Large intestine (tissue), 3 donors: ENCODE measurements at regions not wholly inside any gene's neighbourhood (a gene's known extent, or its start where the extent isn't known, plus 50 kb on each side); places are given as distances from the start of the nearest gene placed in this dataset.

ENCODE experiments used
- DNase-seq, 2 donors: peaks; one replicate each; pipeline versions ENCODE4 v3.0.0 to v3.0.0-alpha.2; 2013
- H3K27ac ChIP-seq: one replicate; pipeline ENCODE4 v1.5.1; 2013; ENCODE audit warnings: low read length
- H3K27me3 ChIP-seq: 2 replicates; pipeline ENCODE4 v1.6.1; 2013; ENCODE audit warnings: low read length; ENCODE audit not compliant: control insufficient read depth, insufficient read depth
- H3K36me3 ChIP-seq: 2 replicates; pipeline ENCODE4 v1.6.1; 2013; ENCODE audit warnings: low read length; ENCODE audit not compliant: control insufficient read depth, insufficient read depth
- H3K4me1 ChIP-seq: one replicate; pipeline ENCODE4 v1.6.1; 2013; ENCODE audit warnings: low read length; ENCODE audit not compliant: control insufficient read depth, insufficient read depth
- H3K4me3 ChIP-seq: one replicate; pipeline ENCODE4 v1.5.1; 2013; ENCODE audit warnings: low read length
- H3K9me3 ChIP-seq: one replicate; pipeline ENCODE4 v1.6.1; 2013; ENCODE audit warnings: mild to moderate bottlenecking, low read depth, low read length, moderate library complexity; ENCODE audit not compliant: control insufficient read depth
- WGBS: methylation state at CpG from one replicate; pipeline ENCODE4 v1.1.5; 2013; ENCODE audit warnings: low lambda C conversion rate; ENCODE audit not compliant: insufficient coverage; 5-methylcytosine and 5-hydroxymethylcytosine counted together

- no peak for DNase-seq
- no peaks in the 10 kb centered on the region for H3K27me3 ChIP-seq
- no CpG with 5 or more reads among the region's 9 CpGs for WGBS
- no peak overlapping the region for H3K4me3 ChIP-seq
- no peaks in the 10 kb centered on the region for H3K9me3 ChIP-seq
- H3K36me3 ChIP-seq, result no peaks in the 10 kb centered on the region
- H3K4me1 ChIP-seq, result no peaks in the 10 kb centered on the region
- no peak overlapping the region for H3K27ac ChIP-seq
These were observed 179.8 kb downstream of the SNX10 start for GRCh38 chr7:26471306-26472075.

DNA sequence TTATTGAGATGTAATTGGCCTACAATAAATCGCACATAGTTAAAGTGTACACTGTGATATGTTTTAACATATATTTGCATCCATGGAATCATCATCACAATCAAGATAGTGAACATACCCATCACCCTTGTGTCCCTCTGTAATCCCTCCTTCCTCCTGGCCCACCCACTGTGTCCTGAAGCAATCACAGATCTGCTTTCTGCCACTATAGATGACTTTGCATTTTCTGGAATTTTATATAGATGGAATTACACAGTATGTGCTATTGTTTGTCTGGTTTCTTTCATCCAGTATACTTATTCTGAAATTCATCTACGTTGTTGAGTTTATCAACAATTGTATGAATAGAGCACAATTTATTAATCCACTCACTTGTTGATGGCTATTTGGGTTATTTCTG, 181.3 kb downstream of the SNX10 start:
- Histone ChIP-seq H3K4me3 (no peak overlapping the region), H3K27me3 (no peaks in the 10 kb centered on the region), H3K27ac (no peak overlapping the region), H3K36me3 (no peaks in the 10 kb centered on the region), H3K9me3 (no peaks in the 10 kb centered on the region), H3K4me1 (no peaks in the 10 kb centered on the region)
- WGBS, result no CpG with 5 or more reads among the region's 2 CpGs
- no peak for DNase-seq

- H3K27me3 ChIP-seq, result no peaks in the 10 kb centered on the region
- WGBS, result no CpG with 5 or more reads among the region's 1 CpG
- no peaks in the 10 kb centered on the region for H3K4me1 ChIP-seq
- no peak overlapping the region for H3K27ac ChIP-seq
- H3K36me3 ChIP-seq, result no peaks in the 10 kb centered on the region
- no peak overlapping the region for H3K4me3 ChIP-seq
- no peaks in the 10 kb centered on the region for H3K9me3 ChIP-seq
- DNase-seq, result no peak
These were observed 184.6 kb downstream of the SNX10 start for GRCh38 chr7:26476271-26476670.

DNA sequence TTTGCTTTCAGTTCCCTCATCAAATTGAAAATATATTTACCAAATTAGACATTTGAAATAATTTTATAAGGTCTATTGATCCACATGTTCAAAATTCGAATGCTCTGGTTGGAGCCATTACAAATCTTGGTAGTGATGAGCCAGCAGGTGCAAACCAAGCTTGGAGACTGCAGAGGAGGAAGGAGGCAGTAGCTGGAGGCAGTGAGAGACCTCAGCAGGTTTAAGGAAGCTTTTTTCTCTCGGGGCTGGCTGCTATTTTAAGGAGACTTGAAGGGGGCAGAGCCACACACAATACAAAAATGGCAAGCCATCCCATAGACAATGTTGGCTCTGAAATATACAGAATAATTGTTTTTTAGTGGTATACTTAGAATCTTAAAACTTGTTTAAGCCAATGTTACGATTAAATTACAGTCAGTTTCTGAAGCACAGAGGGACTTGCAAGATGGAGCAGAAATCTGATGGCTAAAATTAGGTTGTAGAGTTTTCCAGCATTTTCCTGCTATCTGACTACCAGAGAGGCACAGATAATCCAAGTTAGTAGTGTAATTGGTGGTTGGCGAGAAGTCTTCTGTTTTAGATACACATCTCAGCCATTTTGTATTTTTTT, 185.8 kb downstream of the SNX10 start:
- Histone ChIP-seq H3K36me3 (no peaks in the 10 kb centered on the region), H3K4me1 (no peaks in the 10 kb centered on the region), H3K9me3 (no peaks in the 10 kb centered on the region), H3K27ac (no peak overlapping the region), H3K4me3 (no peak overlapping the region), H3K27me3 (no peaks in the 10 kb centered on the region)
- WGBS, result 100% methylated on average over 2 of the region's 4 CpGs
- DNase-seq, result no peak

- no peaks in the 10 kb centered on the region for H3K36me3 ChIP-seq
- H3K27ac ChIP-seq, result no peak overlapping the region
- H3K9me3 ChIP-seq, result no peaks in the 10 kb centered on the region
- DNase-seq, result no peak
- H3K4me1 ChIP-seq, result no peaks in the 10 kb centered on the region
- no peaks in the 10 kb centered on the region for H3K27me3 ChIP-seq
- H3K4me3 ChIP-seq, result no peak overlapping the region
- WGBS, result no CpG with 5 or more reads among the region's 4 CpGs
These were observed 186.9 kb downstream of the SNX10 start for GRCh38 chr7:26478550-26478949.

- no peaks in the 10 kb centered on the region for H3K9me3 ChIP-seq
- no peak for DNase-seq
- no peak overlapping the region for H3K27ac ChIP-seq
- H3K4me1 ChIP-seq, result no peaks in the 10 kb centered on the region
- H3K36me3 ChIP-seq, result no peaks in the 10 kb centered on the region
- H3K27me3 ChIP-seq, result no peaks in the 10 kb centered on the region
- no peak overlapping the region for H3K4me3 ChIP-seq
- WGBS, result no CpG with 5 or more reads among the region's 3 CpGs
These were observed 187.9 kb downstream of the SNX10 start for GRCh38 chr7:26479581-26479980.

DNA sequence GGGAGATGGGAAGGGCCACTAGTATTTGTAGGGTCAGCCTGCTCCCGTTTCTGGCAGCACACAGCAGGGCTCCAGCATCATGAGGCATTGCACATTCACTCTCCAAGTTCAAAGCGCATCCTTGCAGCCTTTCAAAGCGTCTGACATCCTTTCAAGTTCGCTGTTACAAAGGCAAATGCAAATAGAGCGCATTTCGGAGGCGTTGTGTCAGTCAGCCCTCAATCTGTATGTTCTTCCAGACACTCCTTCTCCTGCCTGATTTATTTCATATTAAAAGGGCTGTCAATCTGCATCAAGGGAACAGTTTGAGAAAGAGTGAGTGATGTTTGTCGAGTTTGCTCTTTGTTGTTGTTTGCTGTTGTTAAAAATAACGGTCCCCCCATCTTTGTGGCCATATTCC, 188.5 kb downstream of the SNX10 start:
- Histone ChIP-seq H3K36me3 (no peaks in the 10 kb centered on the region), H3K9me3 (no peaks in the 10 kb centered on the region), H3K4me1 (no peaks in the 10 kb centered on the region), H3K27me3 (no peaks in the 10 kb centered on the region), H3K27ac (no peak overlapping the region), H3K4me3 (no peak overlapping the region)
- WGBS, result 100% methylated on average over 1 of the region's 9 CpGs
- DNase-seq, result no peak

DNA sequence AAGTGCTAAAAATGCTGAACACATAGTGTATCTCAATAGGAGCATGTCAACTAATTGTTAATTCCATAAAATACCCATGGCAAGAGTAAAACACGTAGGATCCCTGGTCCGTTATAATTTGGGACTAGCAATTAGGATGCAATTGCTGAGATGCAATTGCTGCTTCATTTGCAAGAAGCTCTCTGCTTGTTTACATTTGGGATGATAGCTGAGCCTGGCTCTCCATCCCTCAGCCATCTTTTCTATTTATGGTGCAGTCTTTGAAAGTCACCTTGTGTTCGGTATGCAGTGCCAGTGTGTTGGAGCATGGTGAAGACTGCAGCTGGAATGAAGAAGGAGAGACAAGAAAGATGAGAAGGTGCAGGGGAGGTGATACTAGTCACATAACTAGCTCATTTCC, 191.3 kb downstream of the SNX10 start:
- no CpG with 5 or more reads among the region's 3 CpGs for WGBS
- no peak overlapping the region for H3K27ac ChIP-seq
- H3K27me3 ChIP-seq, result no peaks in the 10 kb centered on the region
- no peak overlapping the region for H3K4me3 ChIP-seq
- no peak for DNase-seq
- H3K36me3 ChIP-seq, result no peaks in the 10 kb centered on the region
- no peaks in the 10 kb centered on the region for H3K4me1 ChIP-seq
- H3K9me3 ChIP-seq, result no peaks in the 10 kb centered on the region

- no peaks in the 10 kb centered on the region for H3K27me3 ChIP-seq
- no peak overlapping the region for H3K4me3 ChIP-seq
- no peak for DNase-seq
- no CpG with 5 or more reads among the region's 5 CpGs for WGBS
- no peak overlapping the region for H3K27ac ChIP-seq
- H3K9me3 ChIP-seq, result no peaks in the 10 kb centered on the region
- H3K4me1 ChIP-seq, result no peaks in the 10 kb centered on the region
- H3K36me3 ChIP-seq, result no peaks in the 10 kb centered on the region
These were observed 192.2 kb downstream of the SNX10 start for GRCh38 chr7:26483843-26484242.

GRCh38 chr7:26485367-26485934, 193.8 kb downstream of the SNX10 start:
- no peaks in the 10 kb centered on the region for H3K4me1 ChIP-seq
- H3K27me3 ChIP-seq, result no peaks in the 10 kb centered on the region
- DNase-seq, result peak in 1 of 2 donors; percentile 17
- H3K27ac ChIP-seq, result no peak overlapping the region
- no peaks in the 10 kb centered on the region for H3K36me3 ChIP-seq
- no peak overlapping the region for H3K4me3 ChIP-seq
- no peaks in the 10 kb centered on the region for H3K9me3 ChIP-seq
- 64% methylated on average over 4 of the region's 6 CpGs for WGBS
